Ectodermal cell (in vitro differentiated cells): ENCODE measurements at regions not wholly inside any gene's neighbourhood (a gene's known extent, or its start where the extent isn't known, plus 50 kb on each side); places are given as distances from the start of the nearest gene placed in this dataset.

Experiments used
- H3K27ac ChIP-seq: 2 replicates; pipeline ENCODE4 v1.7.0; 2013; ENCODE audit warnings: mild to moderate bottlenecking, low read depth, low read length; ENCODE audit not compliant: insufficient read depth, poor library complexity, severe bottlenecking
- H3K27me3 ChIP-seq: 2 replicates; pipeline ENCODE4 v1.7.0; 2013; ENCODE audit warnings: mild to moderate bottlenecking, low read length; ENCODE audit not compliant: insufficient read depth, control insufficient read depth, poor library complexity, severe bottlenecking
- H3K36me3 ChIP-seq: one replicate; pipeline ENCODE4 v1.7.0; 2013; ENCODE audit warnings: low read length; ENCODE audit not compliant: control insufficient read depth, insufficient read depth
- H3K4me1 ChIP-seq: one replicate; pipeline ENCODE4 v1.7.0; 2013; ENCODE audit warnings: low read length; ENCODE audit not compliant: control insufficient read depth, insufficient read depth
- H3K4me3 ChIP-seq: 2 replicates; pipeline ENCODE4 v1.7.0; 2013; ENCODE audit warnings: low read depth, low read length, control low read depth; ENCODE audit not compliant: insufficient read depth
- H3K9me3 ChIP-seq: 2 replicates; pipeline ENCODE4 v1.7.0; 2013; ENCODE audit warnings: mild to moderate bottlenecking, low read length, moderate library complexity; ENCODE audit not compliant: control insufficient read depth
- WGBS, 2 experiments: methylation state at CpG; one replicate each; pipeline ENCODE4 v1.1.7; 2013; ENCODE audit warnings: missing lambda C conversion rate in 2 of 2; 5-methylcytosine and 5-hydroxymethylcytosine counted together

GRCh38 chr11:110793556-110793955, 81.3 kb upstream of the ARHGAP20 start:
- Histone ChIP-seq H3K27ac (no peak overlapping the region), H3K27me3 (no peaks in the 10 kb centered on the region), H3K4me3 (no peak overlapping the region), H3K4me1 (no peaks in the 10 kb centered on the region), H3K36me3 (no peaks in the 10 kb centered on the region), H3K9me3 (no peaks in the 10 kb centered on the region)
- 68% methylated on average over 4 of the region's 4 CpGs for WGBS, 2 experiments

GRCh38 chr11:110791621-110792020, 79.4 kb upstream of the ARHGAP20 start:
- Histone ChIP-seq H3K36me3 (no peaks in the 10 kb centered on the region), H3K4me1 (no peaks in the 10 kb centered on the region), H3K27me3 (no peaks in the 10 kb centered on the region), H3K9me3 (no peaks in the 10 kb centered on the region), H3K4me3 (no peak overlapping the region), H3K27ac (no peak overlapping the region)
- 90 to 100% methylated on average over 1 of the region's 1 CpG for WGBS, 2 experiments

- no peak overlapping the region for H3K27ac ChIP-seq
- no peaks in the 10 kb centered on the region for H3K36me3 ChIP-seq
- 90 to 93% methylated on average over 2 of the region's 2 CpGs for WGBS, 2 experiments
Measured at GRCh38 chr11:110787680-110788079, 75.4 kb upstream of the ARHGAP20 start.

GRCh38 chr11:110786226-110786902, 74.1 kb upstream of the ARHGAP20 start:
- no peak overlapping the region for H3K27ac ChIP-seq
- no peaks in the 10 kb centered on the region for H3K9me3 ChIP-seq
- H3K36me3 ChIP-seq = no peaks in the 10 kb centered on the region
- no peak overlapping the region for H3K4me3 ChIP-seq
- WGBS, 2 experiments = 100% methylated on average over 1 of the region's 1 CpG
- H3K4me1 ChIP-seq = no peaks in the 10 kb centered on the region
- no peaks in the 10 kb centered on the region for H3K27me3 ChIP-seq

More at GRCh38 chr11:110787680-110788079, 75.4 kb upstream of the ARHGAP20 start:
- H3K4me3 ChIP-seq = no peak overlapping the region
- H3K27me3 ChIP-seq = no peaks in the 10 kb centered on the region
- no peaks in the 10 kb centered on the region for H3K4me1 ChIP-seq
- H3K9me3 ChIP-seq = no peaks in the 10 kb centered on the region

GRCh38 chr11:110785398-110785797, 73.2 kb upstream of the ARHGAP20 start:
- H3K9me3 ChIP-seq = no peaks in the 10 kb centered on the region
- H3K4me1 ChIP-seq = no peaks in the 10 kb centered on the region
- WGBS, 2 experiments = 91 to 92% methylated on average over 2 of the region's 2 CpGs

GRCh38 chr11:110782616-110783015, 70.4 kb upstream of the ARHGAP20 start:
- Histone ChIP-seq H3K9me3 (no peaks in the 10 kb centered on the region), H3K27me3 (no peaks in the 10 kb centered on the region), H3K36me3 (no peaks in the 10 kb centered on the region), H3K4me1 (no peaks in the 10 kb centered on the region), H3K4me3 (no peak overlapping the region), H3K27ac (no peak overlapping the region)
- WGBS, 2 experiments = 77 to 82% methylated on average over 1 of the region's 2 CpGs

More at GRCh38 chr11:110785398-110785797, 73.2 kb upstream of the ARHGAP20 start:
- Histone ChIP-seq H3K27me3 (no peaks in the 10 kb centered on the region), H3K27ac (no peak overlapping the region), H3K36me3 (no peaks in the 10 kb centered on the region), H3K4me3 (no peak overlapping the region)

GRCh38 chr11:110779108-110779507, 66.9 kb upstream of the ARHGAP20 start:
- no peaks in the 10 kb centered on the region for H3K36me3 ChIP-seq

GRCh38 chr11:110778343-110778742, 66.1 kb upstream of the ARHGAP20 start:
- Histone ChIP-seq H3K4me1 (no peaks in the 10 kb centered on the region), H3K9me3 (no peaks in the 10 kb centered on the region), H3K4me3 (no peak overlapping the region), H3K27me3 (no peaks in the 10 kb centered on the region), H3K27ac (no peak overlapping the region), H3K36me3 (no peaks in the 10 kb centered on the region)
- 90 to 100% methylated on average over 1 of the region's 1 CpG for WGBS, 2 experiments

More at GRCh38 chr11:110779108-110779507, 66.9 kb upstream of the ARHGAP20 start:
- H3K27me3 ChIP-seq = no peaks in the 10 kb centered on the region
- no peak overlapping the region for H3K4me3 ChIP-seq
- no peak overlapping the region for H3K27ac ChIP-seq
- no peaks in the 10 kb centered on the region for H3K9me3 ChIP-seq
- H3K4me1 ChIP-seq = no peaks in the 10 kb centered on the region
- WGBS, 2 experiments = 87 to 98% methylated on average over 3 of the region's 3 CpGs

GRCh38 chr11:110777775-110778174, 65.5 kb upstream of the ARHGAP20 start:
- Histone ChIP-seq H3K27me3 (no peaks in the 10 kb centered on the region), H3K36me3 (no peaks in the 10 kb centered on the region), H3K4me1 (no peaks in the 10 kb centered on the region), H3K9me3 (no peaks in the 10 kb centered on the region), H3K27ac (no peak overlapping the region), H3K4me3 (no peak overlapping the region)
- 90 to 94% methylated on average over 2 of the region's 2 CpGs for WGBS, 2 experiments

- no peak overlapping the region for H3K27ac ChIP-seq
- no peaks in the 10 kb centered on the region for H3K36me3 ChIP-seq
- no peaks in the 10 kb centered on the region for H3K27me3 ChIP-seq
- no peaks in the 10 kb centered on the region for H3K4me1 ChIP-seq
- H3K9me3 ChIP-seq = no peaks in the 10 kb centered on the region
- WGBS, 2 experiments = 89 to 96% methylated on average over 2 of the region's 2 CpGs
- no peak overlapping the region for H3K4me3 ChIP-seq
Measured at GRCh38 chr11:110776081-110776480, 63.8 kb upstream of the ARHGAP20 start.
